A673 (cell line): ENCODE measurements at regions not wholly inside any gene's neighbourhood (a gene's known extent, or its start where the extent isn't known, plus 50 kb on each side); places are given as distances from the start of the nearest gene placed in this dataset.

Source experiments
- BruUV-seq: library from RNA; stranded (reverse); fragments of 400-500 nt; replicated peaks from 2 replicates; lab custom pipeline; 2021; lab: Mats Ljungman, UMichigan
- CTCF ChIA-PET: fragments of 300-600 bp; sonication (Branson Sonifier 250); formaldehyde crosslinking; loops from one replicate; lab custom pipeline; 2022; ENCODE audit warnings: antibody characterized with exemption; lab: Charles Lee
- POLR2A ChIA-PET: fragments of 300-600 bp; sonication (Branson Sonifier 250); formaldehyde crosslinking; loops from one replicate; lab custom pipeline; 2022; ENCODE audit warnings: antibody characterized with exemption; ENCODE audit not compliant: low non-redundant PET; lab: Charles Lee
- DNase-seq: peaks from one replicate; pipeline ENCODE4 v3.0.0-alpha.2; 2015; ENCODE audit warnings: low spot score
- H3K27ac ChIP-seq: fragments of 200-600 bp; sonication (generic); 2 replicates; pipeline ENCODE4 v1.5.1; 2016; ENCODE audit warnings: mixed run types, low read depth, mild to moderate bottlenecking, mixed read lengths, antibody characterized with exemption, low read length; ENCODE audit not compliant: poor library complexity, severe bottlenecking
- H3K27me3 ChIP-seq: fragments of 200-600 bp; sonication (generic); replicated peaks from 2 replicates; pipeline ENCODE4 v1.6.1; 2017; ENCODE audit warnings: mixed run types, low read depth, mild to moderate bottlenecking, mixed read lengths, antibody characterized with exemption, low read length; ENCODE audit not compliant: insufficient read depth, poor library complexity
- H3K36me3 ChIP-seq: fragments of 200-600 bp; sonication (generic); 2 replicates; pipeline ENCODE4 v1.6.1; 2016; ENCODE audit warnings: mixed run types, mild to moderate bottlenecking, mixed read lengths, antibody characterized with exemption, low read length; ENCODE audit not compliant: insufficient read depth, poor library complexity, severe bottlenecking
- H3K4me1 ChIP-seq: fragments of 200-600 bp; sonication (generic); 2 replicates; pipeline ENCODE4 v1.6.1; 2017; ENCODE audit warnings: mixed run types, mild to moderate bottlenecking, mixed read lengths, antibody characterized with exemption, low read length; ENCODE audit not compliant: insufficient read depth, poor library complexity, severe bottlenecking
- H3K4me3 ChIP-seq: fragments of 200-600 bp; sonication (generic); 2 replicates; pipeline ENCODE4 v1.5.1; 2016; ENCODE audit warnings: low read depth, mixed run types, mild to moderate bottlenecking, mixed read lengths, low read length; ENCODE audit not compliant: poor library complexity, severe bottlenecking
- H3K9me3 ChIP-seq: fragments of 200-600 bp; sonication (generic); 2 replicates; pipeline ENCODE4 v1.6.1; 2016; ENCODE audit warnings: mixed run types, low read depth, mild to moderate bottlenecking, mixed read lengths, antibody characterized with exemption, low read length; ENCODE audit not compliant: poor library complexity, severe bottlenecking
- EZH2 ChIP-seq: fragments of 200-600 bp; sonication (generic); IDR thresholded peaks from 2 replicates; pipeline ENCODE4 v1.6.1; 2017; ENCODE audit warnings: borderline replicate concordance, low read depth, mild to moderate bottlenecking, mixed read lengths, antibody characterized with exemption, low read length; ENCODE audit not compliant: poor library complexity, severe bottlenecking
- intact Hi-C: fragments of 100-400 bp; cut with micrococcal nuclease; formaldehyde crosslinking; loops from one replicate; pipeline ENCODE4 v1.10.0; 2022; ENCODE audit not compliant: unreplicated experiment
- TF ChIP-seq, protein P1 (sequence below): fragments of 300-800, 200-600 bp; sonication (generic); conservative IDR thresholded peaks from 2 replicates; pipeline ENCODE4 v1.5.1; 2017; ENCODE audit warnings: low read depth, mild to moderate bottlenecking, antibody characterized with exemption, low read length, moderate library complexity, mixed read lengths

DNA sequence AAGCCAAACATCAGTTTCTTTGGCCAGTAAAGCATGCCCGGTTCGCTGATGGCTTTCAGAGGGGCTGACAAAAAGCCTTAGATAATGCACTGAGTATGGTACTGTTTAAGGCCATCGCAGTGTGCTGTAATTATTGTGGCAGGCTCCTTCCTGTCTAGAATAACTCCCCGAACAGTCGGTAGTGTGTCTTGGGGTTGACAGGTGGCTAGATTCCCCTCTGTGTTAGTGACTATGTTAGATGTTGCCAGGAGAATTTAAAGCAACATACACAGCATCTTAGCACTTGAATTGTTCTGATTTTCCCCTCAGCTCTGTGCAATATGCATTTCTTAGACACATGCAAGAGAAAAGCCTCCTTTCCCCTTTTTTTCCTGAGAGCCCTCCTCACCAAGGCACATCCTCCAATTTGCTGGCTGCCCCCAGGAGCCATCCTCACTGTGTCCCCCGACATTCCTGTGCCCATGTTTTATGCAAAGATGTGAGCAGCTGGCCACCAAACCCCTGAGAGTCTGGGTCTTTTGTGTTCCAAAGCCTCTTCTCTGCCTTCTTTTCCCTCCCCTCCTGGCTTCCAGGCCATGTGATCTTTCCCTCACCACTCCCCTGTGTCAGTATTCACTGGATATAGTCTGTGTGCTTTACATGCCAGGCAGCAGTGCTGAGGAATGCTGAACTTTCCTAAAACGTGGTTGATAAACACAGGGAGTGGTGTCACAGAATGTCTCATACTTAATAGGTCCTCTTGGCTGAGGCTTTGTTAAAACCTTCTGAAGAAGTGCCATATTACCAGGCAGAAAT lies 331.5 kb downstream of the HRH4 start:
- H3K36me3 ChIP-seq, result no peaks in the 10 kb centered on the region
- no peak for DNase-seq
- H3K4me3 ChIP-seq, result no peak overlapping the region
- TF ChIP-seq, protein P1, sequence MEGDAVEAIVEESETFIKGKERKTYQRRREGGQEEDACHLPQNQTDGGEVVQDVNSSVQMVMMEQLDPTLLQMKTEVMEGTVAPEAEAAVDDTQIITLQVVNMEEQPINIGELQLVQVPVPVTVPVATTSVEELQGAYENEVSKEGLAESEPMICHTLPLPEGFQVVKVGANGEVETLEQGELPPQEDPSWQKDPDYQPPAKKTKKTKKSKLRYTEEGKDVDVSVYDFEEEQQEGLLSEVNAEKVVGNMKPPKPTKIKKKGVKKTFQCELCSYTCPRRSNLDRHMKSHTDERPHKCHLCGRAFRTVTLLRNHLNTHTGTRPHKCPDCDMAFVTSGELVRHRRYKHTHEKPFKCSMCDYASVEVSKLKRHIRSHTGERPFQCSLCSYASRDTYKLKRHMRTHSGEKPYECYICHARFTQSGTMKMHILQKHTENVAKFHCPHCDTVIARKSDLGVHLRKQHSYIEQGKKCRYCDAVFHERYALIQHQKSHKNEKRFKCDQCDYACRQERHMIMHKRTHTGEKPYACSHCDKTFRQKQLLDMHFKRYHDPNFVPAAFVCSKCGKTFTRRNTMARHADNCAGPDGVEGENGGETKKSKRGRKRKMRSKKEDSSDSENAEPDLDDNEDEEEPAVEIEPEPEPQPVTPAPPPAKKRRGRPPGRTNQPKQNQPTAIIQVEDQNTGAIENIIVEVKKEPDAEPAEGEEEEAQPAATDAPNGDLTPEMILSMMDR, result no peak
- no peak for TF ChIP-seq EZH2
- intact Hi-C loops, result no loop called here
- no peaks in the 10 kb centered on the region for H3K9me3 ChIP-seq
- H3K27me3 ChIP-seq, result peaks cover 6% of the 10 kb centered on the region
- BruUV-seq, result no TSS peak
- CTCF ChIA-PET, result no interaction called here
- POLR2A ChIA-PET, result no interaction called here
- no peak overlapping the region for H3K27ac ChIP-seq
- no peaks in the 10 kb centered on the region for H3K4me1 ChIP-seq

DNA sequence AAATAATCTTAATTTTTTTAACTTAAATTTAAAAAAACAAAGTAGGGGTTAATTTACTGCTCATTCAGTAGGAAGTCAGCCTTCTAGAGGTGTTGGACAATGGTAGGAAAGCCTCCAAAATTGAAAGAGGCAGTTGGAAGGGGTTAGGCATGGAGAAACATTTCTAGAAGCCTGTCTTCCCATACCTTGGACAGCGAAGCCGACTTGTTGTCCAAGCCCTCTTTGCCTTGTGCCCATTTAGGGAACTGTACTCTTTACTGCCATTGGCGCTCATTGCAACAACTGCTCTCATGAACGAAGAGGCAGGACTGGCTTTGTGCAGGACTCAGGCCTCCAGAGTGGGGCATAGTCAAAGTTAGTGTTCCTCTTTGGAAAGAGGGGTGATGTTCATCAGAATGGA lies 333.3 kb downstream of the HRH4 start:
- no peaks in the 10 kb centered on the region for H3K9me3 ChIP-seq
- H3K4me1 ChIP-seq, result no peaks in the 10 kb centered on the region
- no peak overlapping the region for H3K4me3 ChIP-seq
- CTCF ChIA-PET, result no interaction called here
- POLR2A ChIA-PET, result no interaction called here
- no peak overlapping the region for H3K27ac ChIP-seq
- intact Hi-C loops, result no loop called here
- no peaks in the 10 kb centered on the region for H3K36me3 ChIP-seq
- TF ChIP-seq EZH2, result no peak
- TF ChIP-seq, protein P1, result no peak
- no TSS peak for BruUV-seq
- peaks cover 14% of the 10 kb centered on the region for H3K27me3 ChIP-seq
- DNase-seq, result no peak

DNA sequence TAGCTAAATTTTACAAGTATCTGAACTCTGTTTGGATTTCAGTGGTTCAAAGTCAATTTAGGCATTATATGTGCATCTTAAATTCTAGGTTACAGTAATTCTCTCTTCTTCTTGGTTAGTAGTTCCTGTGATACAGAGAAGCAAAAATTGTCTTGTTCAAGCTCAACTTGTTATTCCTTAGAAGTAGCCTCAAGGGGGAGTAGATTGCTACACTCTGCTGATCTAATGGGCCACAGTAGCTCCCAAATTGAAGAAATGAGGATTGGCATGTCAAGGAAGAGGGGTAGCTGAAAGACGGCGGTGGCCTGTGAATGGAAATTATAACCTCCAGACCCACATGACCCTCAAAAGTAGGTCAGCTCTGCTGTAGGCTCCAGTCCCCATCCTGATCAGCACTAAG lies 334.7 kb downstream of the HRH4 start:
- Histone ChIP-seq H3K36me3 (no peaks in the 10 kb centered on the region), H3K27me3 (peaks cover 14% of the 10 kb centered on the region), H3K4me1 (no peaks in the 10 kb centered on the region), H3K27ac (no peak overlapping the region), H3K4me3 (no peak overlapping the region), H3K9me3 (no peaks in the 10 kb centered on the region)
- ChIA-PET CTCF (no interaction called here), POLR2A (no interaction called here)
- intact Hi-C loops, result no loop called here
- no TSS peak for BruUV-seq
- TF ChIP-seq, protein P1, result no peak
- no peak for TF ChIP-seq EZH2
- DNase-seq, result no peak
